Neural cell (in vitro differentiated cells): ENCODE measurements at regions not wholly inside any gene's neighbourhood (a gene's known extent, or its start where the extent isn't known, plus 50 kb on each side); places are given as distances from the start of the nearest gene placed in this dataset.

Source experiments
- H2AFZ ChIP-seq: fragments of 200-600, 300-800 bp; sonication (generic), shearing (Covaris generic); 2 replicates; pipeline ENCODE4 v1.6.0; 2014; ENCODE audit warnings: low read depth, mild to moderate bottlenecking, antibody characterized with exemption, low read length, moderate library complexity
- H3F3A ChIP-seq: fragments of 200-600 bp; shearing (Covaris generic); 2 replicates; pipeline ENCODE4 v1.6.1; 2016; ENCODE audit warnings: mild to moderate bottlenecking, moderate library complexity, mixed read lengths, antibody characterized with exemption, low read length; ENCODE audit not compliant: insufficient read depth, poor library complexity, severe bottlenecking
- H3K27ac ChIP-seq: fragments of 200-600, 300-800 bp; sonication (generic), shearing (Covaris generic); 2 replicates; pipeline ENCODE4 v1.5.1; 2014; ENCODE audit warnings: mild to moderate bottlenecking, low read length, moderate library complexity
- H3K27me3 ChIP-seq: fragments of 300-800, 200-600 bp; sonication (generic), shearing (Covaris generic); 2 replicates; pipeline ENCODE4 v1.6.0; 2014; ENCODE audit warnings: mild to moderate bottlenecking, low read depth, low read length, moderate library complexity; ENCODE audit not compliant: insufficient read depth
- H3K36me3 ChIP-seq: fragments of 300-800, 200-600 bp; sonication (generic), shearing (Covaris generic); 2 replicates; pipeline ENCODE4 v1.5.1; 2014; ENCODE audit warnings: mild to moderate bottlenecking, antibody characterized with exemption, low read length, moderate library complexity; ENCODE audit not compliant: insufficient read depth
- H3K4me2 ChIP-seq: fragments of 300-800, 200-600 bp; sonication (generic), shearing (Covaris generic); 2 replicates; pipeline ENCODE4 v1.6.0; 2014; ENCODE audit warnings: mild to moderate bottlenecking, low read length
- H3K4me3 ChIP-seq: fragments of 300-800, 200-600 bp; sonication (generic), shearing (Covaris generic); 2 replicates; pipeline ENCODE4 v1.5.1; 2014; ENCODE audit warnings: mild to moderate bottlenecking, low read length, moderate library complexity
- H3K79me2 ChIP-seq: fragments of 200-600 bp; shearing (Covaris generic); replicated peaks from 2 replicates; pipeline ENCODE4 v1.6.0; 2014; ENCODE audit warnings: mild to moderate bottlenecking, low read length, moderate library complexity; ENCODE audit not compliant: insufficient read depth
- H3K9ac ChIP-seq: fragments of 300-800, 200-600 bp; sonication (generic), shearing (Covaris generic); 2 replicates; pipeline ENCODE4 v1.6.1; 2016; ENCODE audit warnings: mild to moderate bottlenecking, low read length, mixed read lengths
- H3K9me2 ChIP-seq: fragments of 200-600 bp; shearing (Covaris generic); 2 replicates; pipeline ENCODE4 v1.6.1; 2016; ENCODE audit warnings: mild to moderate bottlenecking, low read length, mixed read lengths; ENCODE audit not compliant: insufficient read depth
- H3K9me3 ChIP-seq: fragments of 200-600, 300-800 bp; sonication (generic), shearing (Covaris generic); 2 replicates; pipeline ENCODE4 v1.6.1; 2016; ENCODE audit warnings: mild to moderate bottlenecking, mixed run types, low read length, moderate library complexity, mixed read lengths
- H4K20me1 ChIP-seq: fragments of 200-600 bp; shearing (Covaris generic); 2 replicates; pipeline ENCODE4 v1.6.1; 2016; ENCODE audit warnings: mild to moderate bottlenecking, mixed run types; ENCODE audit not compliant: insufficient read depth
- EP300 ChIP-seq: fragments of 450-650 bp; conservative IDR thresholded peaks from 2 replicates; pipeline ENCODE4 v1.6.1; 2014; ENCODE audit warnings: antibody characterized with exemption, mild to moderate bottlenecking, moderate library complexity; ENCODE audit not compliant: poor library complexity, severe bottlenecking
- EZH2 ChIP-seq: fragments of 200-600, 300-800 bp; shearing (Covaris generic), sonication (generic); IDR thresholded peaks from 2 replicates; pipeline ENCODE4 v1.6.1; 2014; ENCODE audit warnings: antibody characterized with exemption, low read length, borderline replicate concordance, mild to moderate bottlenecking; ENCODE audit not compliant: insufficient read depth, poor library complexity, severe bottlenecking
- MXI1 ChIP-seq: fragments of 450-650 bp; conservative IDR thresholded peaks from 2 replicates; pipeline ENCODE4 v1.6.1; 2014; ENCODE audit warnings: antibody characterized with exemption, mild to moderate bottlenecking; ENCODE audit not compliant: poor library complexity, severe bottlenecking
- POLR2AphosphoS5 ChIP-seq: IDR thresholded peaks from 2 replicates; pipeline ENCODE4 v1.6.1; 2012
- RAD21 ChIP-seq: fragments of 450-650 bp; conservative IDR thresholded peaks from 2 replicates; pipeline ENCODE4 v1.6.1; 2014; ENCODE audit warnings: antibody characterized with exemption, mild to moderate bottlenecking, moderate library complexity
- SMC3 ChIP-seq: fragments of 450-650 bp; conservative IDR thresholded peaks from 2 replicates; pipeline ENCODE4 v1.6.1; 2014; ENCODE audit warnings: antibody characterized with exemption, mild to moderate bottlenecking, moderate library complexity; ENCODE audit not compliant: poor library complexity
- TAF1 ChIP-seq: IDR thresholded peaks from 2 replicates; pipeline ENCODE4 v1.6.1; 2012; ENCODE audit warnings: low read depth
- TF ChIP-seq, protein P1 (sequence below): fragments of 450-650 bp; IDR thresholded peaks from 2 replicates; pipeline ENCODE4 v1.5.1; 2014; ENCODE audit warnings: antibody characterized with exemption, mild to moderate bottlenecking, moderate library complexity; ENCODE audit not compliant: poor library complexity, severe bottlenecking

DNA sequence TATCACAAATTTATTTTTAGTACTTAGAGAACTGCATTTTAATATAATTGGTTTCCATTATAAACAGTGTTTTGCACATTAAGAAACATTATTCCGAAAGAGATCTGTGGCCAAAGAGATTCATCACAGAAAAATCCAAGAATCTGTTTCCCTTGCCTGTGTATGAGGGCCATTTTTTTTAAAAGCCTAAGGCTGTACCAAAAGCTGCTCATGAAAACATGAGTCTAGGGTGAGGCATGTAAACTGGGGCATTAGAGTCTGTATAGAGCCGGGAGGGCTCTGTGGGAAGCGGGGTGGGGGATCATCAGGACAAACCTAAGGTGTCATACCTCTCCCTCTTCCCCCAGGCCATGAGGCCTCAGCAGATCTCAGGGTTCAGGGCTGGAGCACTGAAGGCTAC is 223.8 kb downstream of the FBXO15 start:
- Histone ChIP-seq H3K4me3 (no peak overlapping the region), H2AFZ (no peak overlapping the region), H3K9me2 (no peaks in the 10 kb centered on the region), H3K79me2 (no peaks in the 10 kb centered on the region), H3K9me3 (no peaks in the 10 kb centered on the region), H3K36me3 (no peaks in the 10 kb centered on the region), H3K27ac (no peak overlapping the region), H4K20me1 (no peaks in the 10 kb centered on the region), H3F3A (no peaks in the 10 kb centered on the region), H3K27me3 (no peaks in the 10 kb centered on the region), H3K9ac (no peak overlapping the region), H3K4me2 (no peak overlapping the region)
- TF ChIP-seq MXI1, result no peak

DNA sequence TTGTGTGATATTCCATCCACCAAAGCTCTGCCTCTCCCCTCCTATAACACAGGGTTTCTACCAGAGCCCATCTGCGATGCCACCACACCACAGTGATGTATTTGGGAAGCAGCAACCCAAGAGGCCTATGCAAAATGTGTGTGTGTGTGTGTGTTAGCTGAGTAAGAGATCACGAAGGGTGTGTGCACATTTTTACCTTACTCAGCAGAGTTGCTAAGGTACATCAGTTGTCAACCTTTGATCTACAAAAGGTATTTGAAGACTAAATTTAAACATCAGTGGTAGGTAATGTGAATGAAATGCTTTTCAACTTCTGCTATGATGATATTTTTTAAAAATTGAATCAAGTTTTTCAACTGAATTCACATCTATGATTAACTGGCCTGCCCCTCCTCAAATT is 227.6 kb downstream of the FBXO15 start:
- Histone ChIP-seq H2AFZ (no peak overlapping the region), H3K79me2 (no peaks in the 10 kb centered on the region), H3K9me2 (no peaks in the 10 kb centered on the region), H3K9ac (no peak overlapping the region), H3K36me3 (no peaks in the 10 kb centered on the region), H3K4me3 (no peak overlapping the region), H3K4me2 (no peak overlapping the region), H3K27ac (no peak overlapping the region), H4K20me1 (no peaks in the 10 kb centered on the region), H3K9me3 (no peaks in the 10 kb centered on the region), H3K27me3 (no peaks in the 10 kb centered on the region), H3F3A (no peaks in the 10 kb centered on the region)
- TF ChIP-seq MXI1 (no peak), EP300 (no peak), EZH2 (no peak), RAD21 (no peak), SMC3 (no peak), TAF1 (no peak), POLR2AphosphoS5 (no peak)
- TF ChIP-seq, protein P1, sequence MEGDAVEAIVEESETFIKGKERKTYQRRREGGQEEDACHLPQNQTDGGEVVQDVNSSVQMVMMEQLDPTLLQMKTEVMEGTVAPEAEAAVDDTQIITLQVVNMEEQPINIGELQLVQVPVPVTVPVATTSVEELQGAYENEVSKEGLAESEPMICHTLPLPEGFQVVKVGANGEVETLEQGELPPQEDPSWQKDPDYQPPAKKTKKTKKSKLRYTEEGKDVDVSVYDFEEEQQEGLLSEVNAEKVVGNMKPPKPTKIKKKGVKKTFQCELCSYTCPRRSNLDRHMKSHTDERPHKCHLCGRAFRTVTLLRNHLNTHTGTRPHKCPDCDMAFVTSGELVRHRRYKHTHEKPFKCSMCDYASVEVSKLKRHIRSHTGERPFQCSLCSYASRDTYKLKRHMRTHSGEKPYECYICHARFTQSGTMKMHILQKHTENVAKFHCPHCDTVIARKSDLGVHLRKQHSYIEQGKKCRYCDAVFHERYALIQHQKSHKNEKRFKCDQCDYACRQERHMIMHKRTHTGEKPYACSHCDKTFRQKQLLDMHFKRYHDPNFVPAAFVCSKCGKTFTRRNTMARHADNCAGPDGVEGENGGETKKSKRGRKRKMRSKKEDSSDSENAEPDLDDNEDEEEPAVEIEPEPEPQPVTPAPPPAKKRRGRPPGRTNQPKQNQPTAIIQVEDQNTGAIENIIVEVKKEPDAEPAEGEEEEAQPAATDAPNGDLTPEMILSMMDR, result no peak

DNA sequence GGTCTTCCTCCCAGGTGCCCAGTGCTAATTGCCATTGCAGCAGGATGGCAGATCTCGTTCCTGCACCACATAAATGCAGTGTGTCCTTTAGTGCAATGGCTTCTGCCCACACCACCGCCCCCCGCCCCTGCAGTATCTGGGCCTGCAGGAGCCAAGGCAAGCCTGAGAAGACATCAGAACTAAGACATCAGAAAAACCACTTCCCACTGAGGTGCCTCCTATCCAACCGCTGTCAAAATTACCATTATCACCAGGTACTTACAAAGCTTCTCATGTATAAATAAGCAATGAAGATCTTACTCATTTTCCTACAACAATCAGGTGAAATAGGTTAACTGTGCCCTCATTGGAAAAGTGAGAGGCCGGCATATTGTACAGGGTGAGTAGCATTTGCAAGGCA is 228.8 kb downstream of the FBXO15 start:
- H4K20me1 ChIP-seq, result no peaks in the 10 kb centered on the region

More for the DNA sequence above, 228.8 kb downstream of the FBXO15 start:
- no peak overlapping the region for H3K27ac ChIP-seq
- no peaks in the 10 kb centered on the region for H3K9me3 ChIP-seq
- H3F3A ChIP-seq, result no peaks in the 10 kb centered on the region
- no peaks in the 10 kb centered on the region for H3K27me3 ChIP-seq
- no peak overlapping the region for H3K4me3 ChIP-seq
- TF ChIP-seq EZH2, result no peak
- no peak for TF ChIP-seq TAF1
- TF ChIP-seq, protein P1, result no peak
- TF ChIP-seq RAD21, result no peak
- TF ChIP-seq MXI1, result no peak
- no peak overlapping the region for H3K9ac ChIP-seq
- no peaks in the 10 kb centered on the region for H3K9me2 ChIP-seq
- H2AFZ ChIP-seq, result no peak overlapping the region
- H3K79me2 ChIP-seq, result no peaks in the 10 kb centered on the region
- no peak overlapping the region for H3K4me2 ChIP-seq
- no peaks in the 10 kb centered on the region for H3K36me3 ChIP-seq
